ENCODE measurements at regions not wholly inside any gene's neighbourhood (a gene's known extent, or its start where the extent isn't known, plus 50 kb on each side); places are given as distances from the start of the nearest gene placed in this dataset.

- ATAC-seq, result no peak
Measured at GRCh38 chr12:107377596-107378385, 284.4 kb upstream of the CRY1 start.

GRCh38 chr12:107378609-107379008 is 285.3 kb upstream of the CRY1 start:
- ATAC-seq, result no peak

GRCh38 chr12:107379142-107379851 is 285.9 kb upstream of the CRY1 start:
- peak; percentile 54 for ATAC-seq

- ATAC-seq, result peak; percentile 69
Measured at GRCh38 chr12:107379852-107380567, 286.7 kb upstream of the CRY1 start.

- ATAC-seq, result no peak
Measured at GRCh38 chr12:107384645-107385044, 291.3 kb upstream of the CRY1 start.

- ATAC-seq, result peak; percentile 91
Measured at GRCh38 chr12:107385509-107385908, 292.2 kb upstream of the CRY1 start.

GRCh38 chr12:107386569-107386968 is 293.2 kb upstream of the CRY1 start:
- ATAC-seq, result no peak

- ATAC-seq, result no peak
Measured at GRCh38 chr12:107388263-107388662, 294.9 kb upstream of the CRY1 start.

- no peak for ATAC-seq
Measured at GRCh38 chr12:107390414-107390813, 295.2 kb upstream of the PWP1 start.

- no peak for ATAC-seq
Measured at GRCh38 chr12:107393043-107393717, 292.4 kb upstream of the PWP1 start.

GRCh38 chr12:107394693-107395092 is 290.9 kb upstream of the PWP1 start:
- ATAC-seq, result no peak

- ATAC-seq, result peak; percentile 61
Measured at GRCh38 chr12:107395817-107396216, 289.8 kb upstream of the PWP1 start.

- peak; percentile 85 for ATAC-seq
Measured at GRCh38 chr12:107396991-107397390, 288.6 kb upstream of the PWP1 start.

- ATAC-seq, result no peak
Measured at GRCh38 chr12:107397890-107398500, 287.6 kb upstream of the PWP1 start.

- ATAC-seq, result no peak
Measured at GRCh38 chr12:107399046-107399445, 286.6 kb upstream of the PWP1 start.

GRCh38 chr12:107400686-107401447 is 284.7 kb upstream of the PWP1 start:
- no peak for ATAC-seq

- peak; percentile 42 for ATAC-seq
Measured at GRCh38 chr12:107402041-107403022, 283.3 kb upstream of the PWP1 start.

GRCh38 chr12:107404981-107405380 is 280.6 kb upstream of the PWP1 start:
- ATAC-seq, result peak; percentile 84

- ATAC-seq, result no peak
Measured at GRCh38 chr12:107405436-107405835, 280.2 kb upstream of the PWP1 start.

GRCh38 chr12:107406932-107407331 is 278.7 kb upstream of the PWP1 start:
- ATAC-seq, result no peak
